ENCODE measurements at regions not wholly inside any gene's neighbourhood (a gene's known extent, or its start where the extent isn't known, plus 50 kb on each side); places are given as distances from the start of the nearest gene placed in this dataset.

GRCh38 chr2:120828829-120829632, 93.4 kb downstream of the GLI2 start:
- no peak for DNase-seq (ENCODE audit: low read depth in 2 of 2)

- no peak for DNase-seq (ENCODE audit: low read depth in 2 of 2)
Observed at GRCh38 chr2:120829633-120830025, 94.0 kb downstream of the GLI2 start.

- no peak for DNase-seq (ENCODE audit: low read depth in 2 of 2)
Observed at GRCh38 chr2:120830096-120830830, 94.6 kb downstream of the GLI2 start.

GRCh38 chr2:120831086-120831485, 95.4 kb downstream of the GLI2 start:
- no peak for DNase-seq (ENCODE audit: low read depth in 2 of 2)

- no peak for DNase-seq (ENCODE audit: low read depth in 2 of 2)
Observed at GRCh38 chr2:120831891-120832290, 96.2 kb downstream of the GLI2 start.

GRCh38 chr2:120832296-120833070, 96.8 kb downstream of the GLI2 start:
- no peak for DNase-seq (ENCODE audit: low read depth in 2 of 2)

- no peak for DNase-seq (ENCODE audit: low read depth in 2 of 2)
Observed at GRCh38 chr2:120833127-120833675, 97.5 kb downstream of the GLI2 start.

- DNase-seq (ENCODE audit: low read depth in 2 of 2), result no peak
Observed at GRCh38 chr2:120834206-120834605, 98.5 kb downstream of the GLI2 start.

- no peak for DNase-seq (ENCODE audit: low read depth in 2 of 2)
Observed at GRCh38 chr2:120836281-120836680, 100.6 kb downstream of the GLI2 start.

- DNase-seq (ENCODE audit: low read depth in 2 of 2), result no peak
Observed at GRCh38 chr2:120840795-120841487, 105.3 kb downstream of the GLI2 start.

- no peak for DNase-seq (ENCODE audit: low read depth in 2 of 2)
Observed at GRCh38 chr2:120842456-120843439, 107.1 kb downstream of the GLI2 start.

- no peak for DNase-seq (ENCODE audit: low read depth in 2 of 2)
Observed at GRCh38 chr2:120844070-120844738, 108.5 kb downstream of the GLI2 start.

GRCh38 chr2:120845277-120845676, 109.6 kb downstream of the GLI2 start:
- no peak for DNase-seq (ENCODE audit: low read depth in 2 of 2)

GRCh38 chr2:120846406-120847095, 110.9 kb downstream of the GLI2 start:
- DNase-seq (ENCODE audit: low read depth in 2 of 2), result no peak

- DNase-seq (ENCODE audit: low read depth in 2 of 2), result no peak
Observed at GRCh38 chr2:120847700-120848321, 112.1 kb downstream of the GLI2 start.

GRCh38 chr2:120849278-120849677, 113.6 kb downstream of the GLI2 start:
- DNase-seq (ENCODE audit: low read depth in 2 of 2), result no peak

- no peak for DNase-seq (ENCODE audit: low read depth in 2 of 2)
Observed at GRCh38 chr2:120850551-120850950, 114.9 kb downstream of the GLI2 start.

GRCh38 chr2:120851116-120851773, 115.6 kb downstream of the GLI2 start:
- DNase-seq (ENCODE audit: low read depth in 2 of 2), result no peak

All from dermis microvascular lymphatic vessel endothelial cell (primary cell).